Gastrocnemius medialis (tissue), 4 donors: ENCODE measurements at regions not wholly inside any gene's neighbourhood (a gene's known extent, or its start where the extent isn't known, plus 50 kb on each side); places are given as distances from the start of the nearest gene placed in this dataset.

Experiments used
- ATAC-seq, 2 donors: fragments of 150-250 bp; one replicate each; pipeline ENCODE4 v1.9.1; 2016
- DNase-seq, 2 donors: peaks; one replicate each; pipeline ENCODE4 v3.0.0-alpha.2; 2019
- H3K27ac ChIP-seq, 4 donors: fragments of 200-600 bp; sonication (generic); 1 replicate in 1 of 4; 2 replicates in 3 of 4; pipeline ENCODE4 v1.5.1; 2016 to 2018; ENCODE audit warnings: mild to moderate bottlenecking in 2 of 4, moderate library complexity in 1 of 4
- H3K27me3 ChIP-seq, 3 donors: fragments of 200-600 bp; sonication (generic) in 2 of 3; 1 replicate in 1 of 3; 2 replicates in 2 of 3; pipeline versions ENCODE4 v1.5.1 to v1.6.0; 2016 to 2019; ENCODE audit warnings: mild to moderate bottlenecking in 1 of 3, moderate library complexity in 1 of 3
- H3K36me3 ChIP-seq, 2 donors: fragments of 200-600 bp; sonication (generic) in 1 of 2; one replicate each; pipeline ENCODE4 v1.5.1; 2017 to 2018
- H3K4me1 ChIP-seq, 2 donors: fragments of 200-600 bp; sonication (generic) in 1 of 2; one replicate each; pipeline ENCODE4 v1.5.1; 2016 to 2017; ENCODE audit warnings: mild to moderate bottlenecking in 2 of 2
- H3K4me3 ChIP-seq, 4 donors: fragments of 200-600 bp; sonication (generic) in 3 of 4; 1 replicate in 1 of 4; 2 replicates in 3 of 4; pipeline ENCODE4 v1.5.1; 2016 to 2019; ENCODE audit warnings: mild to moderate bottlenecking in 2 of 4
- H3K9me3 ChIP-seq, 3 donors: fragments of 200-600 bp; sonication (generic) in 2 of 3; 1 replicate in 1 of 3; 2 replicates in 2 of 3; pipeline ENCODE4 v1.5.1; 2016 to 2019
- CTCF ChIP-seq, 5 experiments: fragments of 450-650 bp in 3 of 5; fragments of 200-600 bp in 2 of 5; sonication (generic) in 2 of 5; IDR thresholded peaks in 4 of 5; conservative IDR thresholded peaks in 1 of 5; 1 replicate in 4 of 5; 2 replicates in 1 of 5; pipeline ENCODE4 v1.5.1; 2016 to 2019; ENCODE audit warnings: antibody characterized with exemption in 5 of 5, mild to moderate bottlenecking in 3 of 5, moderate library complexity in 3 of 5
- POLR2A ChIP-seq, 2 donors: fragments of 450-650 bp; IDR thresholded peaks; one replicate each; pipeline ENCODE4 v1.6.1; 2017; ENCODE audit warnings: antibody characterized with exemption in 2 of 2, mild to moderate bottlenecking in 2 of 2, moderate library complexity in 2 of 2
- in situ Hi-C, 4 donors: fragments of 200-750 bp; cut with MboI; loops; one replicate each; pipeline versions ENCODE4 v1.15.0 to v1.8.0; 2017; ENCODE audit warnings: low sequenced_read_pairs in 4 of 4
- intact Hi-C: fragments of 100-400 bp; cut with DNase I; formaldehyde crosslinking; loops from one replicate; pipeline ENCODE4 v1.15.1; 2023; ENCODE audit warnings: low total_unique reads

GRCh38 chr16:86714166-86714565, 135.8 kb downstream of the FOXL1 start:
- in situ Hi-C loops: no loop called here
- intact Hi-C loops: no loop called here
- DNase-seq (no peak), ATAC-seq (no peak)
- TF ChIP-seq POLR2A (IDR thresholded peaks at IDR 0.05) (no peak), CTCF (IDR thresholded peaks at IDR 0.05 in 4 of 5, conservative IDR thresholded peaks at IDR 0.05 in 1 of 5) (no peak)
- no peaks in the 10 kb centered on the region for H3K36me3 ChIP-seq
- H3K9me3 ChIP-seq: no peaks in the 10 kb centered on the region
- no peaks in the 10 kb centered on the region for H3K4me1 ChIP-seq
- no peak overlapping the region for H3K27ac ChIP-seq
- H3K27me3 ChIP-seq: peaks cover 0 to 3% (median 0%) of the 10 kb centered on the region in 3 donors
- H3K4me3 ChIP-seq: no peak overlapping the region

- no peaks in the 10 kb centered on the region for H3K4me1 ChIP-seq
- no peak overlapping the region for H3K4me3 ChIP-seq
- no peak overlapping the region for H3K27ac ChIP-seq
- DNase-seq (no peak), ATAC-seq (no peak)
- H3K27me3 ChIP-seq: peaks cover 0 to 3% (median 0%) of the 10 kb centered on the region in 3 donors
- intact Hi-C loops (no loop called here), in situ Hi-C loops (no loop called here)
- no peaks in the 10 kb centered on the region for H3K36me3 ChIP-seq
- no peaks in the 10 kb centered on the region for H3K9me3 ChIP-seq
- TF ChIP-seq CTCF (IDR thresholded peaks at IDR 0.05 in 4 of 5, conservative IDR thresholded peaks at IDR 0.05 in 1 of 5) (no peak), POLR2A (IDR thresholded peaks at IDR 0.05) (no peak)
Observed at GRCh38 chr16:86716649-86717048, 138.3 kb downstream of the FOXL1 start.

GRCh38 chr16:86718118-86718517, 139.8 kb downstream of the FOXL1 start:
- in situ Hi-C loops (no loop called here), intact Hi-C loops (no loop called here)
- Histone ChIP-seq H3K9me3 (no peaks in the 10 kb centered on the region), H3K4me3 (no peak overlapping the region), H3K27me3 (no peaks in the 10 kb centered on the region), H3K27ac (no peak overlapping the region), H3K4me1 (no peaks in the 10 kb centered on the region), H3K36me3 (no peaks in the 10 kb centered on the region)
- no peak for DNase-seq
- peak in 1 of 2 donors; percentile 37 for ATAC-seq
- TF ChIP-seq CTCF (IDR thresholded peaks at IDR 0.05 in 4 of 5, conservative IDR thresholded peaks at IDR 0.05 in 1 of 5) (no peak), POLR2A (IDR thresholded peaks at IDR 0.05) (no peak)

- peaks cover 0 to 11% of the 10 kb centered on the region in 2 donors for H3K4me1 ChIP-seq
- H3K4me3 ChIP-seq: no peak overlapping the region
- H3K27me3 ChIP-seq: no peaks in the 10 kb centered on the region
- no peak for TF ChIP-seq CTCF (IDR thresholded peaks at IDR 0.05 in 4 of 5, conservative IDR thresholded peaks at IDR 0.05 in 1 of 5)
- TF ChIP-seq POLR2A (IDR thresholded peaks at IDR 0.05): no peak
- intact Hi-C loops (no loop called here), in situ Hi-C loops (no loop called here)
- H3K27ac ChIP-seq: no peak overlapping the region
- DNase-seq: no peak
- H3K9me3 ChIP-seq: no peaks in the 10 kb centered on the region
- no peaks in the 10 kb centered on the region for H3K36me3 ChIP-seq
- no peak for ATAC-seq
Observed at GRCh38 chr16:86722970-86723369, 144.6 kb downstream of the FOXL1 start.

GRCh38 chr16:86723689-86724088, 145.3 kb downstream of the FOXL1 start:
- Histone ChIP-seq H3K4me3 (no peak overlapping the region), H3K4me1 (peaks cover 0 to 13% of the 10 kb centered on the region in 2 donors), H3K36me3 (no peaks in the 10 kb centered on the region), H3K27ac (no peak overlapping the region), H3K27me3 (no peaks in the 10 kb centered on the region), H3K9me3 (no peaks in the 10 kb centered on the region)
- TF ChIP-seq POLR2A (IDR thresholded peaks at IDR 0.05) (no peak), CTCF (IDR thresholded peaks at IDR 0.05 in 4 of 5, conservative IDR thresholded peaks at IDR 0.05 in 1 of 5) (no peak)
- DNase-seq: no peak
- intact Hi-C loops: no loop called here
- ATAC-seq: no peak
- in situ Hi-C loops: no loop called here
